Heart right ventricle (tissue), 16 donors: ENCODE measurements at regions not wholly inside any gene's neighbourhood (a gene's known extent, or its start where the extent isn't known, plus 50 kb on each side); places are given as distances from the start of the nearest gene placed in this dataset.

Source experiments
- ATAC-seq, 8 donors: fragments of 200-7000 bp; cut with Tn5 transposase; one replicate each; pipeline ENCODE4 v1.9.1; 2020; ENCODE audit warnings: mild to moderate bottlenecking in 8 of 8, moderate library complexity in 8 of 8, moderate number of reproducible peaks in 1 of 8
- DNase-seq, 2 donors: peaks; one replicate each; pipeline ENCODE4 v3.0.0-alpha.2; 2020
- H3K27ac ChIP-seq, 10 donors: fragments of 200-600 bp; sonication (generic) in 2 of 10; one replicate each; pipeline versions ENCODE4 v1.5.0 to v1.8.0; 2020 to 2022; ENCODE audit warnings: mild to moderate bottlenecking in 3 of 10
- H3K27me3 ChIP-seq, 7 donors: fragments of 200-600 bp; one replicate each; pipeline ENCODE4 v1.8.0; 2021 to 2022; ENCODE audit warnings: mild to moderate bottlenecking in 2 of 7
- H3K36me3 ChIP-seq, 9 donors: fragments of 200-600 bp; sonication (generic) in 1 of 9; one replicate each; pipeline versions ENCODE4 v1.5.0 to v1.8.0; 2020 to 2022; ENCODE audit warnings: mild to moderate bottlenecking in 2 of 9
- H3K4me1 ChIP-seq, 9 donors: fragments of 200-600 bp; sonication (generic) in 1 of 9; one replicate each; pipeline versions ENCODE4 v1.5.0 to v1.8.0; 2020 to 2022; ENCODE audit warnings: mild to moderate bottlenecking in 4 of 9
- H3K4me3 ChIP-seq, 10 donors: fragments of 200-600 bp; sonication (generic) in 2 of 10; one replicate each; pipeline versions ENCODE4 v1.5.0 to v1.8.0; 2020 to 2022; ENCODE audit warnings: mild to moderate bottlenecking in 7 of 10, moderate library complexity in 2 of 10
- H3K9me3 ChIP-seq, 11 donors: fragments of 200-600 bp in 10 of 11; sonication (generic) in 2 of 11; one replicate each; pipeline versions ENCODE4 v1.5.0 to v1.8.0; 2013 to 2022; ENCODE audit warnings: mild to moderate bottlenecking in 2 of 11, control low read depth in 1 of 11, moderate library complexity in 1 of 11
- CTCF ChIP-seq, 9 donors: fragments of 200-600 bp; sonication (generic) in 2 of 9; IDR thresholded peaks; one replicate each; pipeline versions ENCODE4 v1.5.0 to v1.8.0; 2021 to 2022; ENCODE audit warnings: antibody characterized with exemption in 9 of 9, mild to moderate bottlenecking in 5 of 9, moderate library complexity in 1 of 9
- WGBS, 2 donors: extraction: QIAGEN DNeasy Blood & Tissue Kit; methylation state at CpG; one replicate each; pipeline ENCODE4 v1.1.7; 2013; ENCODE audit warnings: inconsistent platforms in 1 of 2; 5-methylcytosine and 5-hydroxymethylcytosine counted together
- intact Hi-C, 10 donors: fragments of 100-400 bp; cut with DNase I; formaldehyde crosslinking; loops; one replicate each; pipeline versions ENCODE4 v1.11.1 to v1.14.2; 2022
- donor health status: Arrhythmogenic right ventricular cardiomyopathy.
- donor health status: ischemic (EF 13 %, LVEDD 7.1; RV severe dilation, severe dysfunction).
- donor health status: healthy with polysubstance abuse.
- donor health status: DM: no; HTN: yes; CAD: no.
- donor health status: DM: no; HTN: no; CAD: no.
- donor health status: ischemic (EF 25% LVEDD 6.9; RV normal size, moderate dysfunction).
- donor health status: ischemic (EF 25% LVEDD 5.7; RV mildly dilated, moderate dysfunction).
- donor health status: healthy.
- donor health status: DM: yes; HTN: yes; CAD: no.
- donor health status: Ischemic cardiomyopathy.
- donor health status: ischemic (EF 35%, LVEDD 5.7; RV mildly dilated, moderate dysfunction).
- donor health status: nonischemic (EF 11% LVEDD 7.7; RV severe dilation, severe dysfunction).
- donor health status: DM: yes; HTN: yes; CAD: no.
- donor health status: PGD.
- donor health status: ischemic (EF 29% LVEDD 5.4; RV normal size, mild dysfunction).
- donor health status: nonischemic (EF 23%, LVEDD 6.1; RV moderate dilation, normal function).

GRCh38 chr6:48757661-48758060 is 646.7 kb upstream of the PTCHD4 start:
- no peaks in the 10 kb centered on the region for H3K4me1 ChIP-seq
- H3K27me3 ChIP-seq = peaks cover 0 to under 1% (median 0%) of the 10 kb centered on the region in 7 donors
- no peak overlapping the region for H3K27ac ChIP-seq
- no peak overlapping the region for H3K4me3 ChIP-seq
- no peak for TF ChIP-seq CTCF (IDR thresholded peaks at IDR 0.05)
- ATAC-seq (no peak), DNase-seq (no peak)
- WGBS, 2 donors = 45 to 73% methylated on average over 1 of the region's 1 CpG
- peaks cover 0 to 24% (median 0%) of the 10 kb centered on the region in 11 donors for H3K9me3 ChIP-seq
- intact Hi-C loops = no loop called here
- no peaks in the 10 kb centered on the region for H3K36me3 ChIP-seq

GRCh38 chr6:48755315-48755714 is 644.3 kb upstream of the PTCHD4 start:
- no peak for TF ChIP-seq CTCF (IDR thresholded peaks at IDR 0.05)
- Histone ChIP-seq H3K4me1 (no peaks in the 10 kb centered on the region), H3K9me3 (peaks cover 0 to 24% (median 0%) of the 10 kb centered on the region in 11 donors), H3K27me3 (no peaks in the 10 kb centered on the region), H3K4me3 (no peak overlapping the region), H3K27ac (no peak overlapping the region), H3K36me3 (no peaks in the 10 kb centered on the region)
- no peak for DNase-seq
- 58 to 64% methylated on average over 3 of the region's 3 CpGs for WGBS, 2 donors
- intact Hi-C loops = no loop called here
- ATAC-seq = no peak

GRCh38 chr6:48754641-48755040 is 643.6 kb upstream of the PTCHD4 start:
- DNase-seq (no peak), ATAC-seq (no peak)
- no peak for TF ChIP-seq CTCF (IDR thresholded peaks at IDR 0.05)
- 57 to 59% methylated on average over 3 of the region's 3 CpGs for WGBS, 2 donors
- peaks cover 0 to 24% (median 0%) of the 10 kb centered on the region in 11 donors for H3K9me3 ChIP-seq
- intact Hi-C loops = no loop called here
- H3K4me3 ChIP-seq = no peak overlapping the region
- no peak overlapping the region for H3K27ac ChIP-seq
- no peaks in the 10 kb centered on the region for H3K27me3 ChIP-seq
- H3K36me3 ChIP-seq = no peaks in the 10 kb centered on the region
- no peaks in the 10 kb centered on the region for H3K4me1 ChIP-seq

- Histone ChIP-seq H3K36me3 (no peaks in the 10 kb centered on the region), H3K27ac (no peak overlapping the region), H3K9me3 (peaks cover 0 to 7% (median 0%) of the 10 kb centered on the region in 11 donors), H3K27me3 (no peaks in the 10 kb centered on the region), H3K4me3 (no peak overlapping the region), H3K4me1 (no peaks in the 10 kb centered on the region)
- TF ChIP-seq CTCF (IDR thresholded peaks at IDR 0.05) = no peak
- DNase-seq = no peak
- WGBS, 2 donors = 67 to 74% methylated on average over 2 of the region's 2 CpGs
- ATAC-seq = no peak
- intact Hi-C loops = no loop called here
These were observed 639.9 kb upstream of the PTCHD4 start for GRCh38 chr6:48750861-48751260.

GRCh38 chr6:48747471-48747870 is 636.5 kb upstream of the PTCHD4 start:
- H3K9me3 ChIP-seq = peaks cover 0 to 7% (median 0%) of the 10 kb centered on the region in 11 donors
- ATAC-seq (no peak), DNase-seq (no peak)
- intact Hi-C loops = no loop called here
- H3K27ac ChIP-seq = no peak overlapping the region
- no peaks in the 10 kb centered on the region for H3K27me3 ChIP-seq
- H3K4me3 ChIP-seq = no peak overlapping the region
- no peaks in the 10 kb centered on the region for H3K4me1 ChIP-seq
- H3K36me3 ChIP-seq = no peaks in the 10 kb centered on the region
- TF ChIP-seq CTCF (IDR thresholded peaks at IDR 0.05) = no peak
